ENCODE measurements at regions not wholly inside any gene's neighbourhood (a gene's known extent, or its start where the extent isn't known, plus 50 kb on each side); places are given as distances from the start of the nearest gene placed in this dataset.

- DNase-seq, result no peak
Observed at GRCh38 chr4:42736527-42737195, 79.8 kb upstream of the ATP8A1 start.

GRCh38 chr4:42733380-42733779 lies 76.5 kb upstream of the ATP8A1 start:
- DNase-seq, result no peak

DNA sequence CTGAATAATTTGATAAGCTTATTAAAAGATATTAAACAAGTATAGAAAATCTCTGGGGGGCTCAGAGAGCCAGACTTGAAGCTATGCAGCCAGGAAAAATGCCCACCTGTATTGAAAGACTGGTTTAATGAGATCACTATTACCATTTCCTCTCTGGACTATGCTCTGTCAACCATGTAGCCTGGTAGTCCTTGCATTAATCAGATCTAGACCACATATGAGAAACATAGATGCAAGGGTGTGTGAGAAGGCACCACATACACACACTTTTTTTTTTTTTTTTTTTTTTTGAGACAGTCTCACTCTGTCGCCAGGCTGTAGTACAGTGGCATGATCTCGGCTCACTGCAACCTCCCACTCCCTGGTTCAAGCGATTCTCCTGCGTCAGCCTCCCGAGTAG lies 75.9 kb upstream of the ATP8A1 start:
- DNase-seq, result no peak

DNA sequence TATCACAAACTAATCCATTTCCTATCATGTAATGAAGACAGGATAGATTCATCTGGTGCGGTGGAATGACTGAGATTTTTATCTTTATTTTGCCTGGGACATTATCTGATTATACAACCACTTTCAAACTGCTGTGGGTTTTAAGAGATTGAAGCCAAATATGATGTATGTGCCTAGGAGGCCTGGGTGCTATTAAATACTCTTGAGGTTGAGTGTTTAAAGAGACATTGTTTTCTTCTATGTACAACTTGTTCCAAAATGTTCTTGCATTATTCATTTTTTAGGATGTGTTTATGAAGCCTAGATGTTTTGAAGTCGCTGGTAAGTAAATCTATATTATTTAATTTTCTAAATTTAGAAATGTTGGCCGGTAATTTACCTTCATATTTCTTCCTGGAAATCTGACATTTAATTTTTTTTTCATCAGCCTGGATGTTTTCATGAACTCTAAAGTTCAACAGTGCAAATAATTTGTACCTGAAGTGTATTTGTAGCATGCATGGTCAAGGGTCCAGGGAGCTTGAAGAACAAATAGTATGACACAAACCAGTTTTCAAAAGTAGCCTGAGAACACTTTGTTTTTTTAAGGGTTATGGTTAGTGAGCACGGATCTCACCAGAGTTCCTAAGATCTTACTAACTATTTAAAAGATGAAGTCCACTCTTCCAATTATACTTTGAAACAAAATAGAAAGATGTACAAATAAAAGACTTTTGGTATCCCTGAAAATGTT lies 72.8 kb upstream of the ATP8A1 start:
- no peak for DNase-seq

GRCh38 chr4:42724451-42724850 lies 67.5 kb upstream of the ATP8A1 start:
- DNase-seq, result no peak

GRCh38 chr4:42720533-42720932 lies 63.6 kb upstream of the ATP8A1 start:
- DNase-seq, result no peak

DNA sequence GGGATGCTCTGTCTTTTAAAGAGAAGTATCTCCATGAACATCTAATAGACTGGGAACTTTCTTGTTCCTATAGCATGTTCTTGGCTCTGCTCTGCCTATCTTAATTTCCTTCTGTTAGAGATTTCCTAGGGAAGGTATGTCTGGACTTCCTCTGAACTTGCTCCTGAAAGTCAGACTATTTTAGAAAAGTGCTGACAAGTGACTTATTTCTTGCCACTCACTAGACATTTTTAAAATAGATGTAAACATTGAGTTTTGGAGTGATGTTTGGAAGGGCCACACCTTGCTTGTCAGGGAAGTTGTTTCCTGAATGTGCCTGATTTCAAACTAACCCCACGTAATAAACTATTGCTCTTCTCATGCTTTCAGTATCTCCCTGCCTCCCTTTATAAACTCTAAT lies 62.4 kb upstream of the ATP8A1 start:
- no peak for DNase-seq

GRCh38 chr4:42718336-42718735 lies 61.4 kb upstream of the ATP8A1 start:
- DNase-seq, result no peak

GRCh38 chr4:42716996-42717395 lies 60.1 kb upstream of the ATP8A1 start:
- DNase-seq, result no peak

- DNase-seq, result no peak
Observed at GRCh38 chr4:42715807-42716482, 59.0 kb upstream of the ATP8A1 start.

- no peak for DNase-seq
Observed at GRCh38 chr4:42713391-42713790, 56.5 kb upstream of the ATP8A1 start.

- DNase-seq, result no peak
Observed at GRCh38 chr4:42712854-42713253, 55.9 kb upstream of the ATP8A1 start.

- DNase-seq, result no peak
Observed at GRCh38 chr4:42711496-42711895, 54.6 kb upstream of the ATP8A1 start.

GRCh38 chr4:42710761-42711160 lies 53.9 kb upstream of the ATP8A1 start:
- DNase-seq, result no peak

- no peak for DNase-seq
Observed at GRCh38 chr4:42710329-42710728, 53.4 kb upstream of the ATP8A1 start.

GRCh38 chr4:42709392-42710065 lies 52.6 kb upstream of the ATP8A1 start:
- DNase-seq, result no peak

- no peak for DNase-seq
Observed at GRCh38 chr4:42708625-42709024, 51.7 kb upstream of the ATP8A1 start.

All from T-helper 9 cell (primary cell).